HCT116 (cell line): ENCODE measurements at regions not wholly inside any gene's neighbourhood (a gene's known extent, or its start where the extent isn't known, plus 50 kb on each side); places are given as distances from the start of the nearest gene placed in this dataset.

Experiments used
- JUND ChIP-seq: IDR thresholded peaks from 2 replicates; pipeline ENCODE4 v1.6.1; 2012
- TF ChIP-seq, protein P1 (sequence below): IDR thresholded peaks from 2 replicates; pipeline ENCODE4 v1.6.1; 2012; ENCODE audit warnings: low read depth
- TF ChIP-seq, protein P2 (sequence below), 3 experiments: fragments of 200-600 bp in 1 of 3; sonication (generic) in 1 of 3; IDR thresholded peaks in 2 of 3; conservative IDR thresholded peaks in 1 of 3; 2 replicates each; pipeline ENCODE4 v1.5.1; 2012 to 2017; ENCODE audit warnings: low read depth in 2 of 3, low read length in 2 of 3, antibody characterized with exemption in 1 of 3, borderline replicate concordance in 1 of 3, control low read depth in 1 of 3, mild to moderate bottlenecking in 1 of 3, mixed read lengths in 1 of 3, mixed run types in 1 of 3, moderate library complexity in 1 of 3; ENCODE audit not compliant: insufficient read depth in 1 of 3

- TF ChIP-seq, protein P1, sequence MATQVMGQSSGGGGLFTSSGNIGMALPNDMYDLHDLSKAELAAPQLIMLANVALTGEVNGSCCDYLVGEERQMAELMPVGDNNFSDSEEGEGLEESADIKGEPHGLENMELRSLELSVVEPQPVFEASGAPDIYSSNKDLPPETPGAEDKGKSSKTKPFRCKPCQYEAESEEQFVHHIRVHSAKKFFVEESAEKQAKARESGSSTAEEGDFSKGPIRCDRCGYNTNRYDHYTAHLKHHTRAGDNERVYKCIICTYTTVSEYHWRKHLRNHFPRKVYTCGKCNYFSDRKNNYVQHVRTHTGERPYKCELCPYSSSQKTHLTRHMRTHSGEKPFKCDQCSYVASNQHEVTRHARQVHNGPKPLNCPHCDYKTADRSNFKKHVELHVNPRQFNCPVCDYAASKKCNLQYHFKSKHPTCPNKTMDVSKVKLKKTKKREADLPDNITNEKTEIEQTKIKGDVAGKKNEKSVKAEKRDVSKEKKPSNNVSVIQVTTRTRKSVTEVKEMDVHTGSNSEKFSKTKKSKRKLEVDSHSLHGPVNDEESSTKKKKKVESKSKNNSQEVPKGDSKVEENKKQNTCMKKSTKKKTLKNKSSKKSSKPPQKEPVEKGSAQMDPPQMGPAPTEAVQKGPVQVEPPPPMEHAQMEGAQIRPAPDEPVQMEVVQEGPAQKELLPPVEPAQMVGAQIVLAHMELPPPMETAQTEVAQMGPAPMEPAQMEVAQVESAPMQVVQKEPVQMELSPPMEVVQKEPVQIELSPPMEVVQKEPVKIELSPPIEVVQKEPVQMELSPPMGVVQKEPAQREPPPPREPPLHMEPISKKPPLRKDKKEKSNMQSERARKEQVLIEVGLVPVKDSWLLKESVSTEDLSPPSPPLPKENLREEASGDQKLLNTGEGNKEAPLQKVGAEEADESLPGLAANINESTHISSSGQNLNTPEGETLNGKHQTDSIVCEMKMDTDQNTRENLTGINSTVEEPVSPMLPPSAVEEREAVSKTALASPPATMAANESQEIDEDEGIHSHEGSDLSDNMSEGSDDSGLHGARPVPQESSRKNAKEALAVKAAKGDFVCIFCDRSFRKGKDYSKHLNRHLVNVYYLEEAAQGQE = no peak
- TF ChIP-seq, protein P2, sequence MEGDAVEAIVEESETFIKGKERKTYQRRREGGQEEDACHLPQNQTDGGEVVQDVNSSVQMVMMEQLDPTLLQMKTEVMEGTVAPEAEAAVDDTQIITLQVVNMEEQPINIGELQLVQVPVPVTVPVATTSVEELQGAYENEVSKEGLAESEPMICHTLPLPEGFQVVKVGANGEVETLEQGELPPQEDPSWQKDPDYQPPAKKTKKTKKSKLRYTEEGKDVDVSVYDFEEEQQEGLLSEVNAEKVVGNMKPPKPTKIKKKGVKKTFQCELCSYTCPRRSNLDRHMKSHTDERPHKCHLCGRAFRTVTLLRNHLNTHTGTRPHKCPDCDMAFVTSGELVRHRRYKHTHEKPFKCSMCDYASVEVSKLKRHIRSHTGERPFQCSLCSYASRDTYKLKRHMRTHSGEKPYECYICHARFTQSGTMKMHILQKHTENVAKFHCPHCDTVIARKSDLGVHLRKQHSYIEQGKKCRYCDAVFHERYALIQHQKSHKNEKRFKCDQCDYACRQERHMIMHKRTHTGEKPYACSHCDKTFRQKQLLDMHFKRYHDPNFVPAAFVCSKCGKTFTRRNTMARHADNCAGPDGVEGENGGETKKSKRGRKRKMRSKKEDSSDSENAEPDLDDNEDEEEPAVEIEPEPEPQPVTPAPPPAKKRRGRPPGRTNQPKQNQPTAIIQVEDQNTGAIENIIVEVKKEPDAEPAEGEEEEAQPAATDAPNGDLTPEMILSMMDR (IDR thresholded peaks at IDR 0.05 in 2 of 3, conservative IDR thresholded peaks at IDR 0.05 in 1 of 3; ENCODE audit: borderline replicate concordance in 1 of 3, insufficient read depth in 1 of 3, low read depth in 2 of 3, low read length in 2 of 3) = no peak
- no peak for TF ChIP-seq JUND
Measured at GRCh38 chr1:79914896-79915295, 908.4 kb upstream of the ADGRL4 start.
